EL (cell line): ENCODE measurements at regions not wholly inside any gene's neighbourhood (a gene's known extent, or its start where the extent isn't known, plus 50 kb on each side); places are given as distances from the start of the nearest gene placed in this dataset.

Experiments
- DNase-seq: peaks from one replicate; pipeline ENCODE4 v3.0.0-alpha.2; 2016

DNA sequence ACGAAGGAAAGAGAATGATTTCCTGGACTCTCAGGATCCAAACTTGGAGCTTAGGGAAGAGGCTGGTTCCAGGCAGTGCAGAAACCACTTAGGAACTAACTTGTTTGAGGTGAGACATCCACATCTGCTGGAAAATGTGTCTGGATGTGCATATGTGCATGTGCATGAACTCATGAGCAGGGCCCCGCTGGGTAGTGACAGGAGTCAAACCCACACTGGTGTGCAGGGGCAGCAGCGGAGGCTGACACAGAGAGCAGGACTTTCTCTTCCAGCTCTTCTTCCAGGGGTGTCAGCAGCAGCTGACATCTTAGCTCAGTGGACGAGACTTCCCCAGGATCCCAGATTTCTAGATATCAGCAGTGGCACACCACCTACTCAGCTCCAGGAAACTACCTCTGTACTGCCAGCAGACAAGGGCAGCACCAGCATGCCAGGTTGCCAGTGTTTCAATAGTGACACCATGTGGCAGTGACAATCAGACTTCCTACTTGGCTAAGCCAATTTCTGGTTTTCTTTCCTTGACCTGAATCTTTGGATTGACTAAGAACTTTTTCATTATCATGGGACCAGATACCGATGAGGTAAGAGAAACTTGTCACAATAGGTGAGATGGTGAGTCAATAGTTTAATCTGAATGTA, 227.5 kb upstream of the ZC3H12C start:
- DNase-seq, result no peak

GRCh38 chr11:109867784-109868183, 225.4 kb upstream of the ZC3H12C start:
- no peak for DNase-seq

- no peak for DNase-seq
Observed at GRCh38 chr11:109869536-109869935, 223.7 kb upstream of the ZC3H12C start.

GRCh38 chr11:109870297-109870696, 222.9 kb upstream of the ZC3H12C start:
- DNase-seq, result no peak

DNA sequence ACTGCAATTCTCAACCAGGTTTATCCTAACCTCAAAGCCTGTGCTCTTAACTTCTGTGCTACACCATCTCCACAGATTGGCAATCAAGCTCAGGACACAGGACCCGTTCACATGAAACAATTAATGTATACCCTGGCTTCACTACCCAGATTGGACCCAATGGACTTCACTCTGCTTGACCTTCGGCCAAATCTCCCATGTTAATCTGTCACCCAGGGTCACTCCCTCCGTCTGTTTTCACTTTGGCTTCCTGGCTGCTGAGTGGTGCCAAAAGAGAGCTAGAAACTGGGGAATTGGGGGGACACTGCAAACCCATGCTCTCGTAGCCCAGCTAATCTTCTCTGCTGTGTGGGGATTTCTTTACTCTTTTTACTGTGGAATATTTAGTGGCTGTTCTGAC, 216.1 kb upstream of the ZC3H12C start:
- no peak for DNase-seq

DNA sequence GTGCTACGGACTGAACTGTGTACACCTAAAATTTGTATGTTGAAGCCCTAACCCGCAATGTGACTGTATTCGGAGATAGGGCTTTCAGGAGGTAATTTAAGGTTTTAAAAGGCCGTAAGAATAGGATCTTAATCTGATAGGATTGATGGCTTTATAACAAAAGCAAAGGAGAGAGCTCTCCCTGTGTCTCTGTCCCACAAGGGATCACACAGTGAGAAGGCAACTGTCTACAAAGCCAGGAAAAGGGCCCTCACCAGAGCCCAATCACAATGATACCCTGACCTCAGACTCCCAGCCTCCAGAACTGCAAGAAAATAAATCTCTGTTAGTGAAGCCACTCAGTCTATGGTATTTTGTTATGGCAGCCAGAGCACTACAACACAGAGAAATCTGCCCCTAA, 208.7 kb upstream of the ZC3H12C start:
- no peak for DNase-seq

- no peak for DNase-seq
Observed at GRCh38 chr11:109885006-109885405, 208.2 kb upstream of the ZC3H12C start.

- DNase-seq, result peak; percentile 3
Observed at GRCh38 chr11:109892321-109892794, 200.8 kb upstream of the ZC3H12C start.

GRCh38 chr11:109894242-109894641, 198.9 kb upstream of the ZC3H12C start:
- DNase-seq, result no peak

DNA sequence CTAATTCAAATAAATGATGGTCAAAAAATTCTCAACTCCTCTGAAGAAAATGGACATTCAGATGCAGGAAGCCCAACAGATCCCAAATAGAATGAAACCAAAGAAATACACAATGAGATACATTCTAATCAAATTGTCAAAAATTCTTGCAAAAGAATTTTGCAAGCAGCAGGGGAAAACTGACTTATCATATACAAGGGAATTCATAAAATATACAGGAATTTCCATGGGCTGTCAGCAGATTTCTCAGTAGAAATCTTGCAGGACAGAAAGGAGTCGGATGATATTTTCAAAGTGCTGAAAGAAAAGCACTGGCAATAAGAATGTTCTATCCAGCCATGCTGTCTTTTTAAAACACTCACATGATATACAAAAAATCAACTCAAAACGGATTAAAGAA, 194.6 kb upstream of the ZC3H12C start:
- DNase-seq, result no peak

GRCh38 chr11:109902764-109903433, 190.3 kb upstream of the ZC3H12C start:
- DNase-seq, result no peak

DNA sequence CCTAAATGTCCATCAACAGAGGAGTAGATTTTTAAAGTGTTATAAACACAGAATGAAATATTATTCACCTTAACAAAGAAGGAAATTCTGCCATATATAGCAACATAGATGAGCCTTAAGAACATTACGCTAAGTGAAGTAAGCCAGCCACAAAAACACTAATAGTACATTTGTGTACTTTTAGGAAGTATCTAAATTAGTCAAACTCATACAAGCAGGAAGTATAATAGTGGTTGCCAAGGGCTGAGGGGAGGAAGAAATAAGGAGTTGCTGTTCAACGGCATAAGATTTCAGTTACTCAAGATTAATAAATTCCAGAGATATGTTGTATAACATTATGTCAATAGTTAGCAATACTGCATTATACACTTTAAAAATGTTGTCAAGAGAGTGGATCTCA, 181.7 kb upstream of the ZC3H12C start:
- DNase-seq, result no peak

DNA sequence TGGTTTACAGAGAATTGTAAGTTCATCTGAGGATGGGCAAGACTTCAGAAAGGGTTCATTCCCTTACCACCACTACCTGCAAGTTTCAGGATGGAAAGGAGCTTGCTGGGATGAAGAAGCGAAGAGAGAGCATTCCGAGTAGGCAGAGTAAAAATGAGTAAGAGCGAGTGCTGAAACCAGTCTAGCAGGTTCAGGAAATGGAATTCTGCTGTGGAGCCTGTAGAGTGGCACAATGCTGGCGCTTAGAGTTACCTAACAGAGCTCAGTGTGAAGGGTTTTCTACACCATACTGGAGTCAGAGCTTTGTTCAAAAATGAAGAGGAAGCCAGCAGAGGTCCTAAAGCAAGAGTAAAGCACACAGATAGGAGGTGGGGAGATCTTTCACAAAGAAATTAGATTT, 179.2 kb upstream of the ZC3H12C start:
- no peak for DNase-seq

DNA sequence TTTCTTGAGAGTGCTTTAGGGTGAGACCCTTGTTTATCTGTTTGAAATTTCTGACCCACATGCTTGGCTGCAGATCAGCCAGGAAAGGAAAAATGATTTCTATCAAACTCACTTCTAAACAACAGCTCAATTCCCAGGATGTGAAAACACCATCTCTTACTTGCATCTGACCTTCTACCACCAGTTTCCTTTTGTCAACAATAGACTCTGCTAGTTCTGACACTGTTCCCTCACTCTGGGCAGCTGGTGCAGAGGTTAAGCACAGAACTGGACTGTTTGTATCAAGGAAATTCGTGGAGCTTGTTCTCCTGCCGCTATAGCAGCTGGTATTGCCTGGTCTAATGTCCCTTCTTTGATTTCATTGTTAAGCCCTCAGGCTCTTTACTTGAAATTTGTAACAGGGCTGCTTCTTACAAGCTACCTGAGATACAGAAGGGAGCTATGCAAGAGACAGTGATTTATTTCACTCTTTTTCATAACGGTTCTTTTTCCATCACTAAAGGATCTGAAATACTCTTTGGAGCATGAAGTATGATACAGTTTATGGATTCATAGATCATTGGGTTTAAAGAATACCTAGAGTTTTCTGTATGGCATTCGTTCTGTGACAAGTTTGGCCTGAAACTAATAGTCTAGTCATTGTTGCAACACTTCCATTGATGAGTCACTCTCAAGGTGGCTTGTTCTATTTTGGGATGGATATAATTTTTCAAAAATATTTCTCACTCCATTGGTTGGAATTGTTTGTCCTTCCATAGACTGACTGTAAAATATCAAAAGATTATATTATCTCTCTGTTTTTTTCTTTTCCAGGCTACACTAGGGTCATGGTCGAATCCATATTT, 178.2 kb upstream of the ZC3H12C start:
- DNase-seq, result peak; percentile 30

GRCh38 chr11:109926941-109927340, 166.3 kb upstream of the ZC3H12C start:
- DNase-seq, result no peak

GRCh38 chr11:109929308-109929707, 163.9 kb upstream of the ZC3H12C start:
- DNase-seq, result no peak

DNA sequence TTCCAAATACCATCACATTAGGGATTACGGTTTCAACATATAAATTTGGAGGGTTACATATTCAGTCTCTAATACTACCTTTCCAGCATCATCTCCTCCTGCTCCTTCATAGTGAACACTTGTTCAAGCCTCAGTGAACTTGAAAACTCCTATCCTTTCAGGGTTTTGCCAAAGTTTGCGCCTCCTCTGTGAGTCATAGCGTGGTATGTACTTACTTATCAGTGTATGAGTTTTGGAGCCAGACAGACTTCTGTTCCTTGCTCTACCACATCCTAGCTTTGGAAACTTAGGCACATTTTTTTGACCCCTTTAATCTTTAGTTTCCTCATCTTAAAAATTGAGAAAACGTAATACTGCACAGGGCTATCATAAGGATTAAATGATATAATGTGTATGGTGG, 160.1 kb upstream of the ZC3H12C start:
- DNase-seq, result peak; percentile 26

GRCh38 chr11:109934151-109934550, 159.0 kb upstream of the ZC3H12C start:
- no peak for DNase-seq

DNA sequence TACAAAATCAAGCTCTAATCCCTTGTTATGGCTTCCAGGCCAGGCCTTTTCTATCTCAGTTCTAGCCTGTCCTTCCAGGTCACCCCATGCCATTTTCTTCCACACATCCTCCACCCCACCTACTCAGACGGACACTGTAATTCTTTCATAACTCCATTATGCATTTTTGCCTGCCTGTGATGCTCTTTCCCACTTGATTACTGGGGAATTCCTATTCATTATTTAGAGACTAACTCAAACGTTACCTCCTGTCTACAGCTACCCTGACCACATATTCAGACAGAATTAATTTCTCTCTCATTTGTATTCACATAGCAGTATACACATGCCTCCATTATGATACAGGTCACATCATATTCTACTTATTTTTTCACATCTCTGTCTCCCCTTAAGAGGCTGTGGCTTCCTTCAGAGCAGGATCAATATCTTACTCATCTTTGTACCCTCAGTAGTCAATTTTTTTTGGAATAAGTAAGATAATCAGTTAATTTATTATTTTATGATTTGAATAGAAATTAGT, 156.5 kb upstream of the ZC3H12C start:
- DNase-seq, result no peak

DNA sequence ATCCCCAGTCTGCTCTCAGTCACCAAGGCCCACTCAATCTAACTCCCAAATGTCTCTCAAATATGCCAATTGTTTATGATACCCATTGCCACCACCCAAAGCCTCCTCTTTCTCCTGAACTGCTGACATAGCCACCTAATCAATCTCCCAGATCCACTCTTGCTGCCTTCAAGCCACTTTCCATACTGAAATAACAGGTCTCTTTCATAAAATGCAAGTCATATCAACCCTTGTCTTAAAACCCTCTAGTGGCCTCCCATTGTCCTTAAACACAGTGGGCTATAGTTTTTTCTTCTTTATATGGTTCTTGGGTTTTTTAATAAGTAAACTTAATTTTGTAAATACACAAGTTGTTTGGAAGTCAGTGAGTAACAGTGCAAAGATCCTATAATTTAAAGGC, 155.2 kb upstream of the ZC3H12C start:
- DNase-seq, result no peak

- DNase-seq, result peak; percentile 73
Observed at GRCh38 chr11:109939166-109939810, 153.9 kb upstream of the ZC3H12C start.

- DNase-seq, result peak; percentile 87
Observed at GRCh38 chr11:109940816-109941215, 152.4 kb upstream of the ZC3H12C start.
